Activated CD4-positive, alpha-beta memory T cell treated with anti-CD3 and anti-CD28 coated beads, Interleukin-2, amount 10 ng/mL, durations not matched to agents 7 days and 5 days (primary cell): ENCODE measurements at regions not wholly inside any gene's neighbourhood (a gene's known extent, or its start where the extent isn't known, plus 50 kb on each side); places are given as distances from the start of the nearest gene placed in this dataset.

Experiments used
- CTCF ChIA-PET: fragments of 350-600 bp; sonication (Branson Sonifier 250); formaldehyde crosslinking; loops from one replicate; lab custom pipeline; 2021; ENCODE audit warnings: antibody characterized with exemption, inconsistent platforms; lab: Charles Lee
- POLR2A ChIA-PET: fragments of 350-600 bp; sonication (Branson Sonifier 250); formaldehyde crosslinking; loops from one replicate; lab custom pipeline; 2021; ENCODE audit warnings: antibody characterized with exemption; lab: Charles Lee
- DNase-seq: peaks from one replicate; pipeline ENCODE4 v3.0.0-alpha.2; 2020
- H3K27ac Mint-ChIP-seq: one replicate; pipeline ENCODE4 v1.8.0; 2021; ENCODE audit warnings: mild to moderate bottlenecking, mixed read lengths
- H3K27me3 Mint-ChIP-seq: one replicate; pipeline ENCODE4 v1.8.0; 2021; ENCODE audit warnings: mixed read lengths
- H3K36me3 Mint-ChIP-seq: one replicate; pipeline ENCODE4 v1.8.0; 2021; ENCODE audit warnings: low read depth, mixed read lengths
- H3K4me1 Mint-ChIP-seq: one replicate; pipeline ENCODE4 v1.8.0; 2021; ENCODE audit warnings: mixed read lengths
- H3K4me3 Mint-ChIP-seq: one replicate; pipeline ENCODE4 v1.8.0; 2021; ENCODE audit warnings: mild to moderate bottlenecking, mixed read lengths
- H3K9me3 Mint-ChIP-seq: one replicate; pipeline ENCODE4 v1.8.0; 2021; ENCODE audit warnings: mixed read lengths

DNA sequence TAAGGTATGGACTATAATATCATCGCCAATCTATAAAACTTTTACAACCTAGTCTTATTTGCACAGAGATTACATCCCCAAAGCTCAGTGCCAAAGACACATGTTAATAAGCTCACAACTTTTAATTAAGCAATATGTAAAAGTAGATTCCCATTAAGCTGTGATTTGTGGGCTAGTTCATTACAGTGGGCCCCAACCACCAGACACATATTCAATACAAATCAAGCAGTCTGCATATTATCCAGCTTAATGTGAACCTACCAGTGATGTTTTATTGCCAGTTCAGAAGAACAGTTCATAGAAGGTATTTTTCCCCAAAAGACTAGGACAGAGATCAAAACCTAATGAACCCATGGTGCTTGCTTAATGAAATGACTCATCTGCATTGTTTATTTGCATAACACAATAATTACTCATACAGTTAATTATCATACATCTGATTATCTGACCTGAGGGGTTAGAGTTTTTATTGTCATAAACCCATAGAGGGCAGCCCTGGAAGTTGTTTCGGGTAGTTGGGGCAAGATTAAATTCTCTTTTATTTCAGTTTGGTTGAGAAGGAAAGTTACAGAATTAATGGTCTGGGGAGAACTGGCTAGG is 831.0 kb downstream of the TFAP2A start:
- no peak overlapping the region for H3K27ac Mint-ChIP-seq
- no peak overlapping the region for H3K4me3 Mint-ChIP-seq
- H3K4me1 Mint-ChIP-seq = no peaks in the 10 kb centered on the region
- no peak for DNase-seq
- ChIA-PET CTCF (no interaction called here), POLR2A (no interaction called here)
- no peaks in the 10 kb centered on the region for H3K36me3 Mint-ChIP-seq
- peaks cover 2% of the 10 kb centered on the region for H3K9me3 Mint-ChIP-seq
- H3K27me3 Mint-ChIP-seq = no peaks in the 10 kb centered on the region

DNA sequence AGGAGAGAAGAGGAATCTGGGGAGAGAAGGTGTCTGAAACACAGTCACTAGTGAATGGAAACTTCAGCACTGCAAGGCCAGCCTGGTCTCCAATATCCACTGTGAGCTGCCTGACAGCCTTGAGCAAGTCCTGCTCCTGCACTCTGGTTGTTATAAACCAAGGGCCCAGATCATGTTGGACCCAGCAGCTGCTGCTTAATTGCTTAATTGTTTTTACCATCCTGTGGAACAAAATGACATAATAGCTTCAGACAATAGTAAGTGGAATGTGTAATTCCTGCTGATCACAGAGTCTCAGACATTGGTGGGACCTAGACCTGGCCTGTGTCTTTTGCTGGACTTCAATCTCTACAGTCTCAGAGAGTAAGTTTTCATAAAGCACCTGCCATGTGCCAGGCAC is 833.7 kb downstream of the TFAP2A start:
- H3K27me3 Mint-ChIP-seq = no peaks in the 10 kb centered on the region
- DNase-seq = no peak
- H3K27ac Mint-ChIP-seq = no peak overlapping the region
- no peaks in the 10 kb centered on the region for H3K9me3 Mint-ChIP-seq
- ChIA-PET CTCF (no interaction called here), POLR2A (no interaction called here)
- no peak overlapping the region for H3K4me3 Mint-ChIP-seq
- H3K4me1 Mint-ChIP-seq = no peaks in the 10 kb centered on the region
- H3K36me3 Mint-ChIP-seq = no peaks in the 10 kb centered on the region

DNA sequence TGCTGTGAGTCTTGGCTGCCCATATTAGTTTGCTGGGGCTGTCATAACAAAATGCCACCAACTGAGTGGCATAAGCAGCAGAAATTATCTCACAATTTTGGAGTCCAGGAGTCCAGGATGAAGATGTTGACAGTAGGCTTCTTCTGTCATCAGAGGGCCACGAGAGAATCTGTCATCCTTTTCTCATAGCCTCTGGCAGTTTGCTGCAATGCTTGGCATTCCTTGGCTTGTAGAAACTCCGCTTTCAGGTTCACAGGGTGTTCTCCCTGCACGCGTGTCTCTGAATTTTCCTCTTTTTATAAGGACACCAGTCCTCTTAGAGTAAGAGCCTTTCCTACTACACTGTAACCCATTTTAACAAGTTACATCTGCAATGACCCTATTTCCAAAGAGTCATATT is 838.4 kb downstream of the TFAP2A start:
- Mint-ChIP-seq H3K9me3 (peaks cover 2% of the 10 kb centered on the region), H3K27me3 (no peaks in the 10 kb centered on the region), H3K4me1 (no peaks in the 10 kb centered on the region), H3K36me3 (no peaks in the 10 kb centered on the region), H3K4me3 (no peak overlapping the region), H3K27ac (no peak overlapping the region)
- ChIA-PET CTCF (interaction anchor here (0.9 kb wide), 1 partner anchor 37 kb away, joined by 3 read pairs; no protein-coding TSS in a partner anchor), POLR2A (no interaction called here)
- no peak for DNase-seq

DNA sequence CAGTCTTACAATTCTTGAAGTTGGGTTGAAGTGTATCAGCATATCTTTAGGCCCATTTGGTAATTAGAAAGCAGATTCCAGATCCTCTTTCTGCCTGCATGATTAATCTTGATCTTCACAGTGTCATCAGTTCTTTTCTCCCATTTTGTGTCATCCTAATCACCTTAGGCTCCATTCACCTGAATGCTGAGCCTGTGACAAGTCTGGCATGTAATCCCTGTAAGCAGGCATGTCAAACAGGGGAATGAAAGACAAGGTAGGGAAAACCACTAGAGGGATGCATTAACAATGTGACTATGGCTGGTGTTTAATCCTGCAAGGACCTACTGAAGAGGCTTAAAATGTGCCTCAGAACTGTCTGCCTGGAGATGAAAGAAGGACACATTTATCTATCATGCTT is 848.8 kb downstream of the TFAP2A start:
- peaks cover 7% of the 10 kb centered on the region for H3K9me3 Mint-ChIP-seq
- H3K4me1 Mint-ChIP-seq = no peaks in the 10 kb centered on the region
- H3K4me3 Mint-ChIP-seq = no peak overlapping the region
- H3K36me3 Mint-ChIP-seq = no peaks in the 10 kb centered on the region
- no peak overlapping the region for H3K27ac Mint-ChIP-seq
- H3K27me3 Mint-ChIP-seq = no peaks in the 10 kb centered on the region
- no peak for DNase-seq
- POLR2A ChIA-PET = no interaction called here
- CTCF ChIA-PET = no interaction called here

DNA sequence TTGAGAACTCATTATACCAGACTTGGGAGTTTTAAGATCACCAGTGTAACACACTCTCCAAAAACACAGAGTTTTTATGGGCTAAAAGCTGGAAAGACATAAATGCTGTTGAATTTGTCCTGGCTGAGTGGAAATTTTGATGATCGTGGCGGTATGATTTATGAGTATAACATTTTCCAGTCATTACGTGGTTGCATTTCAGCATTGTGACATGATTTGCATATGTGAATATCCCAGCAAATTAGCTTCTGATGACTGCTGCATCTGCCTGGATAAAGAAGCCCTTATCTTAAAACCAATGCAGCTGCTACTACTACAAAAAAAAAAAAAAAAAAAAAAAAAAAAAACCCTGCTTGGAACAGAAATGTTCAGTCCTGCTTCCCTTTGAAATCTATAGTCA is 850.9 kb downstream of the TFAP2A start:
- H3K4me1 Mint-ChIP-seq = no peaks in the 10 kb centered on the region
- ChIA-PET POLR2A (no interaction called here), CTCF (no interaction called here)
- no peak for DNase-seq
- no peaks in the 10 kb centered on the region for H3K27me3 Mint-ChIP-seq
- H3K4me3 Mint-ChIP-seq = no peak overlapping the region
- no peaks in the 10 kb centered on the region for H3K36me3 Mint-ChIP-seq
- H3K9me3 Mint-ChIP-seq = peaks cover 7% of the 10 kb centered on the region
- no peak overlapping the region for H3K27ac Mint-ChIP-seq

DNA sequence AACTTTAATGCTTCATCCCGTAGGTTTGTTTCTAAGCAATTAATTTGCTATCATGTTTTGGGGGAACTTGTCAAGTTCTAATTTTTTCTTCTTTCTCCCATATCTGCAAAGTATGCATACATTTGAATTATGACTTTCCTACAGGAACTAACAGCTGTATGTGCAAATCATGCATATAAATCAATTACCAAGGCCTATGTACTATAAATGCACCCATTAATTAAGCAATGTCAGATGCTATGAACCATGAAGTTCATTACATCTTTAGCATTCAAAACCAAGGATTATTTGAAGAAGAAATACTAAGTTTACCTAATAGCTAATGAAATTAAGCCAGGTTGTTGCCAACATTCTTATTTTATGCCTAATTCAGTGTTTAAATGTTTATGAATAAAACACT is 851.3 kb downstream of the TFAP2A start:
- H3K4me1 Mint-ChIP-seq = no peaks in the 10 kb centered on the region
- CTCF ChIA-PET = no interaction called here
- no peaks in the 10 kb centered on the region for H3K27me3 Mint-ChIP-seq
- no peak overlapping the region for H3K4me3 Mint-ChIP-seq
- H3K27ac Mint-ChIP-seq = no peak overlapping the region
- H3K9me3 Mint-ChIP-seq = peaks cover 7% of the 10 kb centered on the region
- POLR2A ChIA-PET = no interaction called here
- no peak for DNase-seq
- no peaks in the 10 kb centered on the region for H3K36me3 Mint-ChIP-seq

DNA sequence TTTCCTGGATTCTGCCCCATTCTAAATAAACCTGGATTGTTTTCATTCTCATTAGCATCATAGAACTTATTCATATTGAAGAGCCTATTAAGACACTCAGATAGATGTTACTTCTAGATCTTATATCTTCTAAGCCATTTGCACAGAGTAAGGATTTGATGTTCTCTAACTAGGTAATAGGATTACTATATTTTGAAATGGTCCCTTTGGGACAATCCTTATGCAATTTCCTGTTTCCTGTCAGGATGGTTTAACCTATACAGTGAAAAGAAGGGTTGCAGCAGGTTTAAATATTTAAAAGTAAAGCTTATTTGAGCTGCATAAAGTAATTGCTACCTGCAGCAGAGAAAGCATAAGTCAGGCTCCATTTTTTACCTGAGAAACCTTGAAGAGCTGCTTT is 860.1 kb downstream of the TFAP2A start:
- peaks cover 16% of the 10 kb centered on the region for H3K9me3 Mint-ChIP-seq

DNA sequence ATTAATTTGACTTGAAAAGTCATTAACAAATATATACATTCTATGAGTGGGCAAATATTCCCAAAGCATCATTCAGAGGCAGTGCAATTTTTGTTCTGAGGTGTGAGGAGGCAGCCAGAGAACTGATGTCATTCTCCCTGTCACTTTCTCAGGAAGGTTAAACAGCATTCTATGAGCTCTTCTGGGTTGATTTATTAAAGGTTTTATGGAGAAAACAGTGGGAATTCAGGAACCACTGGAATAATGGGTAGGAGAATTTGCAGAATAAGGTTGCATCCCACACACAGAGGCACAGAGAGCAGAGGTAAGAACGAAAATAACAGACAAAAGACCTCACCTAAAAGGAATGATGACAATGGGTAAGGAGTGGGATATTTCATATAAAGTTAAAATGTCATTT is 860.6 kb downstream of the TFAP2A start:
- Mint-ChIP-seq H3K4me1 (no peaks in the 10 kb centered on the region), H3K4me3 (no peak overlapping the region), H3K27ac (no peak overlapping the region), H3K27me3 (no peaks in the 10 kb centered on the region), H3K9me3 (peaks cover 16% of the 10 kb centered on the region), H3K36me3 (no peaks in the 10 kb centered on the region)
- DNase-seq = no peak
- ChIA-PET POLR2A (no interaction called here), CTCF (no interaction called here)

More for the DNA sequence above, 860.1 kb downstream of the TFAP2A start:
- ChIA-PET POLR2A (no interaction called here), CTCF (no interaction called here)
- no peak overlapping the region for H3K4me3 Mint-ChIP-seq
- no peaks in the 10 kb centered on the region for H3K36me3 Mint-ChIP-seq
- H3K27me3 Mint-ChIP-seq = no peaks in the 10 kb centered on the region
- H3K4me1 Mint-ChIP-seq = no peaks in the 10 kb centered on the region
- no peak for DNase-seq
- H3K27ac Mint-ChIP-seq = no peak overlapping the region

DNA sequence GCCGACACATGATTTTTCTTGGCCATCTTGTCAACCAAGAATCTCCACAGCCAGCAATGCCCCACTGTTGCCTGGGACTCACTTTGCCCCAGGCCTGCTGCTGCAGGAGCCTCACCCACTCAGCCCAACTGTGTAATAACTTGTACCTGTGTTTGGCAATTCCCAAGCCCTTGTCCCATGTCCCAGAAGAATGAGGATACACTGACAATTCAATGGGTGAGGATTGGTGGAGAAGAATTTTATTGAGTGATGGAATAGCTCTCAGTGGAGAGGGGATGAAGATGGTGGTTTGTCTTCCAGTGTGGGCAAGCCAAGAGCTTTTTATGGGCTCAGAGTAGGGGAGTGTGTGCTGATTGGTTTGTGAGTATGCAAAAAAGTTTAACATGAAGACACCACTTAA is 861.9 kb downstream of the TFAP2A start:
- no peak overlapping the region for H3K4me3 Mint-ChIP-seq
- no peak overlapping the region for H3K27ac Mint-ChIP-seq
- H3K9me3 Mint-ChIP-seq = peaks cover 16% of the 10 kb centered on the region
- DNase-seq = no peak
- CTCF ChIA-PET = no interaction called here
- no peaks in the 10 kb centered on the region for H3K36me3 Mint-ChIP-seq
- H3K4me1 Mint-ChIP-seq = no peaks in the 10 kb centered on the region
- H3K27me3 Mint-ChIP-seq = no peaks in the 10 kb centered on the region
- POLR2A ChIA-PET = no interaction called here

DNA sequence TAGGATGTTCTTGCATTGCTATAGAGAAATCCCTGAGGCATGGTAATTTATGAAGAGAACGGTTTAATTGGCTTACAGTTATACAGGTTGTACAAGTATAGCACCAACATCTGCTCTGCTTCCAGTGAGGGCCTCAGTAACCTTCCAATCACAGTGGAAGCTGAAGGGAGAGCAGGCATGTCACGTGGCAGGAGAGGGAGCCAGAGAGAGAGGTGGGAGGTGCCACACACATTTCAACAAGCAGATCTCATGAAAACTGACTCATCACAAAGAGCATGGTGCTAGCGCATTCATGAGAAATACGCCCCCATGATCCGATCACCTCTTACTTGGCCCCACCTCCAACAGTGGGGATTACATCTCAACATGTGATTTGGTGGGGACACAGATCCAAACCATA is 871.2 kb downstream of the TFAP2A start:
- Mint-ChIP-seq H3K27ac (no peak overlapping the region), H3K4me3 (no peak overlapping the region), H3K9me3 (no peaks in the 10 kb centered on the region), H3K27me3 (no peaks in the 10 kb centered on the region), H3K4me1 (no peaks in the 10 kb centered on the region), H3K36me3 (no peaks in the 10 kb centered on the region)
- CTCF ChIA-PET = no interaction called here
- DNase-seq = no peak
- POLR2A ChIA-PET = no interaction called here

DNA sequence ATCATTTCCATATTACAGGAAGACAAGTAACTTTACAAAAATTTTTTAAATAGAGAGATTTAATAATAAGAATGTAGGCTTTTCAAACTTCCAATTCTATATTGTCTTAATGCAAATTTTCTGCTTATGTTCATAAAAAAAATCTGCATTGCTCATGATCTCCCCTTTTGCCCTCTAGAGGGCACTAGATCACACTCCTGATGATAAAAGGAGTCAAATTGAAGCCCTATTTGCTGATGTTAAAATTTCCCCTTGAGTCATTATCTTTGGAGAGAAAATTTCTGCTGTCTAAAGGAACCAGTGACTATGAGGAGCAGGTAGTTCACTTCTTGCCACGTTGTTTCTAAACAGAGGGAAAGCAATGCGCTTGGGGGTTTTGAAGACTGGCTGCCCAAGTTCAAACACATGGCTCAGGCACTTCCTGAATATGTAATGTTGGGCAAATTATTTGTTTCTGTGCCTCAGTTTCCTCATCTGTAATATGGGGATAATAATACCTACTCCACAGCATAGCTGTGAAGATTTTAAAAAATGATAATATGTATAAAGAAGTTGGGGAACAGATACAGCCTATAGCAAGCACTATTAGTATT is 874.2 kb downstream of the TFAP2A start:
- no peaks in the 10 kb centered on the region for H3K4me1 Mint-ChIP-seq
- H3K27ac Mint-ChIP-seq = no peak overlapping the region
- no peak overlapping the region for H3K4me3 Mint-ChIP-seq
- H3K36me3 Mint-ChIP-seq = no peaks in the 10 kb centered on the region
- DNase-seq = no peak
- ChIA-PET CTCF (interaction anchor here (1.0 kb wide), 1 partner anchor 36 kb away, joined by 3 read pairs; no protein-coding TSS in a partner anchor), POLR2A (no interaction called here)
- no peaks in the 10 kb centered on the region for H3K27me3 Mint-ChIP-seq
- H3K9me3 Mint-ChIP-seq = no peaks in the 10 kb centered on the region

DNA sequence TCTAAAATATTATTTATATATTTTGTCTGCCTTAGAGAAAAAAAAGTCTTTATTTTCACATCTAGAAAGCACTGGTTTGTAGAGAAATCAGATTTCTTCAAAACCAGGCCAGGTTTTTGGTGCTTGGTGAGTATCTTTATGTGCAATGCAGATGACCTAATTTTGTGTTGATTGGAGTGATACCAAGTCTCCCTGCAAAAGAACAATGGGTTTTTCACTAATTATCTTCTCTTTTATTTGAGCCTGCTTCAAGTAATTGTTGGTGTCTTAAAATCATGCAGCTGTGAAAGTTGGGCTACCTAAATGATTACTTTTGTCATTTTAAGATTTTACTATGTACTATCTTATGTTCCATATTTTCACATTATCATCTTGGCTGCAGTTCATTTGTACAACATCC is 874.7 kb downstream of the TFAP2A start:
- Mint-ChIP-seq H3K27me3 (no peaks in the 10 kb centered on the region), H3K27ac (no peak overlapping the region), H3K4me3 (no peak overlapping the region), H3K9me3 (no peaks in the 10 kb centered on the region), H3K4me1 (no peaks in the 10 kb centered on the region), H3K36me3 (no peaks in the 10 kb centered on the region)
- ChIA-PET POLR2A (no interaction called here), CTCF (interaction anchor here (1.0 kb wide), 1 partner anchor 36 kb away, joined by 3 read pairs; no protein-coding TSS in a partner anchor)
- no peak for DNase-seq

DNA sequence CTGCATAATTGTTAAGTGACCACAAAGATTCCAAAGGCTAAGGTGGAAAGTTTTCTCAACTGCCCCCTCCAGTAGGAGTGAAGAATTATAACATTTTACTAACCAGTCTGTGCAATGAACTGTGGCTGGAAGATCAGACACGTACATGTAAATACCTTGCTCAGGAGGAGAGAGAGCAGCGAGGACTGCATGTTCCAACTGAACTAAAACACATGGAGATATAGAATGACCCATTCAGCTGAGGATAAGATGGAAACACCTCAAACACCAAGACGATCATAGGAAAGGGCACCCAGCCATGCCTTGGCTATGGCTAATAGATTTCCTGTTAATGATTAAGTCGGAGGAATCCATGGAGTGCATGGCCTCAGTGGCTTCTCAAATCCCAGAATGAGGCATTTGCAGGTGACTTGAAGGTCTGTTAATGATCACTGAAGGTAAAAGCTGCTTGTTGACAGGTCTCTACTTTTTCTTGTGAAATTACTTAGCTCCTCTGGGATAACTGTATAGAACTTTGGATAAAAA is 875.6 kb downstream of the TFAP2A start:
- Mint-ChIP-seq H3K4me3 (no peak overlapping the region), H3K27me3 (no peaks in the 10 kb centered on the region), H3K36me3 (no peaks in the 10 kb centered on the region), H3K9me3 (no peaks in the 10 kb centered on the region), H3K27ac (no peak overlapping the region), H3K4me1 (no peaks in the 10 kb centered on the region)
- CTCF ChIA-PET = interaction anchor here (1.0 kb wide), 1 partner anchor 37 kb away, joined by 3 read pairs; no protein-coding TSS in a partner anchor
- POLR2A ChIA-PET = no interaction called here
- no peak for DNase-seq

DNA sequence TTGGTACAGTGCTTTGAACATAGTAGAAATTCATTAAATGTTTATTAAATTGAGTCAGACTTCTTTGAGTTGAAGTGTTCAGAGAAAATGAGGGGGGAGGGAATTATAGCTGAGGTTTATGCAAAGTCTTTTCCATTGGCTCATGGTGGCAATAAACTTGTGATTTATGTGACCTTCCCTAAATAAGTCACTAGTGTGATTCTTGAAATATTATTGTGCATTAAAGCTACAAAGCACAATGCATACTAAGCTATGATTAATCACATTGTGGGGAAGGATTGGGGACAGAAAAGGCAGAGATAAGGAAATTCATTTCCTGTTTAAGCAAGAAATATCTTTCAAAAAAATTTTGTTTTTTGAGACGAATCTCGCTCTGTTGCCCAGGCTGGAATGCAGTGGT is 877.5 kb downstream of the TFAP2A start:
- ChIA-PET POLR2A (no interaction called here), CTCF (no interaction called here)
- no peaks in the 10 kb centered on the region for H3K4me1 Mint-ChIP-seq
- H3K27me3 Mint-ChIP-seq = no peaks in the 10 kb centered on the region
- no peak for DNase-seq
- no peaks in the 10 kb centered on the region for H3K36me3 Mint-ChIP-seq
- H3K4me3 Mint-ChIP-seq = no peak overlapping the region
- H3K27ac Mint-ChIP-seq = no peak overlapping the region
- H3K9me3 Mint-ChIP-seq = no peaks in the 10 kb centered on the region
